MM.1S (cell line): ENCODE measurements at regions not wholly inside any gene's neighbourhood (a gene's known extent, or its start where the extent isn't known, plus 50 kb on each side); places are given as distances from the start of the nearest gene placed in this dataset.
"Not testable (repeated sequence)": the region's sequence is repeated elsewhere in the genome, so short reads cannot be mapped to it uniquely, and the experiment has no call there.

Experiments used
- DNase-seq: peaks from one replicate; pipeline ENCODE4 v3.0.0-alpha.2; 2015
- H2AFZ ChIP-seq: fragments of 300-600 bp; sonication (generic); 2 replicates; pipeline ENCODE4 v1.6.0; 2016; ENCODE audit warnings: antibody characterized with exemption, low read length
- H3F3A ChIP-seq: fragments of 300-600 bp; sonication (generic); 2 replicates; pipeline ENCODE4 v1.6.1; 2016; ENCODE audit warnings: mild to moderate bottlenecking, antibody characterized with exemption, low read length, moderate library complexity, mixed read lengths; ENCODE audit not compliant: insufficient read depth
- H3K27ac ChIP-seq: fragments of 300-600 bp; sonication (generic); 2 replicates; pipeline ENCODE4 v1.5.1; 2016; ENCODE audit warnings: mild to moderate bottlenecking, low read length
- H3K27me3 ChIP-seq: fragments of 300-600 bp; sonication (generic); replicated peaks from 2 replicates; pipeline ENCODE4 v1.6.0; 2016; ENCODE audit warnings: low read length; ENCODE audit not compliant: insufficient read depth
- H3K36me3 ChIP-seq: fragments of 300-600 bp; sonication (generic); replicated peaks from 2 replicates; pipeline ENCODE4 v1.6.1; 2016; ENCODE audit warnings: mild to moderate bottlenecking, low read length, mixed read lengths; ENCODE audit not compliant: insufficient read depth
- H3K4me1 ChIP-seq: fragments of 300-600 bp; sonication (generic); 2 replicates; pipeline ENCODE4 v1.6.1; 2016; ENCODE audit warnings: low read length, mixed read lengths
- H3K4me2 ChIP-seq: fragments of 300-600 bp; sonication (generic); 2 replicates; pipeline ENCODE4 v1.6.0; 2016; ENCODE audit warnings: low read depth, low read length
- H3K4me3 ChIP-seq: fragments of 300-600 bp; sonication (generic); 2 replicates; pipeline ENCODE4 v1.5.1; 2016; ENCODE audit warnings: low read length, mixed read lengths
- H3K79me2 ChIP-seq: fragments of 300-600 bp; sonication (generic); 2 replicates; pipeline ENCODE4 v1.6.1; 2016; ENCODE audit warnings: mixed run types, low read length, mixed read lengths
- H3K9ac ChIP-seq: fragments of 300-600 bp; sonication (generic); 2 replicates; pipeline ENCODE4 v1.6.1; 2016; ENCODE audit warnings: low read length, mixed read lengths
- H3K9me2 ChIP-seq: fragments of 300-600 bp; sonication (generic); replicated peaks from 2 replicates; pipeline ENCODE4 v1.6.1; 2016; ENCODE audit warnings: mild to moderate bottlenecking, low read length, mixed read lengths; ENCODE audit not compliant: insufficient read depth
- H3K9me3 ChIP-seq: fragments of 300-600 bp; sonication (generic); replicated peaks from 2 replicates; pipeline ENCODE4 v1.6.1; 2016; ENCODE audit warnings: mild to moderate bottlenecking, low read length, mixed read lengths; ENCODE audit not compliant: insufficient read depth
- H4K20me1 ChIP-seq: fragments of 300-600 bp; sonication (generic); 2 replicates; pipeline ENCODE4 v1.6.1; 2016; ENCODE audit warnings: mild to moderate bottlenecking, low read length, moderate library complexity, mixed read lengths; ENCODE audit not compliant: insufficient read depth
- EZH2 ChIP-seq: fragments of 300-600 bp; sonication (generic); optimal IDR thresholded peaks from 2 replicates; pipeline ENCODE3; 2017; ENCODE audit warnings: low read depth, mild to moderate bottlenecking, antibody characterized with exemption, low read length, mixed read lengths
- EZH2phosphoT487 ChIP-seq: fragments of 300-600 bp; sonication (generic); IDR thresholded peaks from 2 replicates; pipeline ENCODE4 v1.6.1; 2018; ENCODE audit warnings: antibody characterized with exemption, low read length
- TF ChIP-seq, protein P1 (sequence below): fragments of 300-600 bp; sonication (generic); IDR thresholded peaks from 2 replicates; pipeline ENCODE4 v1.5.1; 2016; ENCODE audit warnings: antibody characterized with exemption, low read length, mixed read lengths

DNA sequence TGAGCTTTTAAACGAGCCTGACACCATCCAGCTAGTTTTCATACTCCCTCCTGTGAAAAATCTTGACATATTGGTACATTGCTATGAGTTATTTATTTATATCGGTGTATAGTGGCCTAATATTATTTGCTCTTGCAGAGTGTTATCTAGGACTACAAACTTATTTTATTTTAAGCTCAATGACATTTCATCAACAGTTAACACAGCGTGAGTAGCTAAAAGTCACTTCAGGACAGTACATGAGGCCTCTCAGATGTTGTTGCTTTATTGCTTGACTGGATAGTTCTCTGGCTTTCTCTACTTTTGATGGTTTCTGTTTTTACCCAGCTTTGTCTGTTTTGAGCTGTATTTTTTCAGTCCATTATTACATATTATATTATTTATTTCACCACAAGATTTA lies 172.9 kb upstream of the KLF7 start:
- DNase-seq: no peak
- peaks cover 6% of the 10 kb centered on the region for H3K4me1 ChIP-seq
- TF ChIP-seq EZH2phosphoT487 (no peak), EZH2 (no peak)
- TF ChIP-seq, protein P1, sequence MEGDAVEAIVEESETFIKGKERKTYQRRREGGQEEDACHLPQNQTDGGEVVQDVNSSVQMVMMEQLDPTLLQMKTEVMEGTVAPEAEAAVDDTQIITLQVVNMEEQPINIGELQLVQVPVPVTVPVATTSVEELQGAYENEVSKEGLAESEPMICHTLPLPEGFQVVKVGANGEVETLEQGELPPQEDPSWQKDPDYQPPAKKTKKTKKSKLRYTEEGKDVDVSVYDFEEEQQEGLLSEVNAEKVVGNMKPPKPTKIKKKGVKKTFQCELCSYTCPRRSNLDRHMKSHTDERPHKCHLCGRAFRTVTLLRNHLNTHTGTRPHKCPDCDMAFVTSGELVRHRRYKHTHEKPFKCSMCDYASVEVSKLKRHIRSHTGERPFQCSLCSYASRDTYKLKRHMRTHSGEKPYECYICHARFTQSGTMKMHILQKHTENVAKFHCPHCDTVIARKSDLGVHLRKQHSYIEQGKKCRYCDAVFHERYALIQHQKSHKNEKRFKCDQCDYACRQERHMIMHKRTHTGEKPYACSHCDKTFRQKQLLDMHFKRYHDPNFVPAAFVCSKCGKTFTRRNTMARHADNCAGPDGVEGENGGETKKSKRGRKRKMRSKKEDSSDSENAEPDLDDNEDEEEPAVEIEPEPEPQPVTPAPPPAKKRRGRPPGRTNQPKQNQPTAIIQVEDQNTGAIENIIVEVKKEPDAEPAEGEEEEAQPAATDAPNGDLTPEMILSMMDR: no peak
- H3K4me2 ChIP-seq: no peak overlapping the region
- H2AFZ ChIP-seq: no peak overlapping the region
- no peaks in the 10 kb centered on the region for H3K36me3 ChIP-seq
- no peaks in the 10 kb centered on the region for H4K20me1 ChIP-seq
- peaks cover 5% of the 10 kb centered on the region for H3F3A ChIP-seq
- no peak overlapping the region for H3K9ac ChIP-seq
- H3K4me3 ChIP-seq: no peak overlapping the region
- no peak overlapping the region for H3K27ac ChIP-seq
- H3K79me2 ChIP-seq: no peaks in the 10 kb centered on the region
- H3K9me2 ChIP-seq: no peaks in the 10 kb centered on the region
- H3K27me3 ChIP-seq: no peaks in the 10 kb centered on the region
- no peaks in the 10 kb centered on the region for H3K9me3 ChIP-seq

DNA sequence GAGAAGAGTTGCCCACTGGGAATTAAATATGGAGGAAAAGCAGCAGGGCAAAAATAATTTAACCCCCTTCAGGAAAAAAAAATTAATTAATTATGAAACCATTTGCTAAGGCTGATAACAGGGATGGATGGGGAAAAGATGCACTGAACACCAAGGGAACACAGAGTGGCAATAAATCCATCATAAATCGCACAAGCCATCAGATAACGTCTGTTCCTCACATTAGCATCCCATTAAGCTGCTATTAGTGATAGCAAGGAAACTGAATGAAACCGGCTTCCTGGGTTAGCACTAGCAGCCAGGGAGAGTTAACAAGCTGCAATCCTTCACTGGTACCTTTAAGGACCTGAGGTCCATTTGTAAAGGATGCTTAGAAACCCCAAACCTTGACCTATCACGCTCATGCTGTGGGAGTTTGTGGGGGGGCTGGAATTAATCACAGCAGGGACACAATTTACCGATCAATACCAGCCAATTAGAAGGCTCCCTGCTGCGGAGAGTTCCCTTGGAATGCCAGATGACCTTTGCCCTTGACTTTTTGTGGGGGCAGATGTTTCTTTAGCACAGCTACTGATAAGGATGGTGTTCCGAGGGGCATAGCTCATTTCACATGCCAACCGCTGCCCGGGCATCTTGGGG lies 175.5 kb upstream of the KLF7 start:
- no peaks in the 10 kb centered on the region for H3K27me3 ChIP-seq
- H4K20me1 ChIP-seq: no peaks in the 10 kb centered on the region
- no peaks in the 10 kb centered on the region for H3K79me2 ChIP-seq
- no peak overlapping the region for H3K4me2 ChIP-seq
- no peak overlapping the region for H3K4me3 ChIP-seq
- no peaks in the 10 kb centered on the region for H3K9me2 ChIP-seq
- H3F3A ChIP-seq: peaks cover 5% of the 10 kb centered on the region
- DNase-seq: no peak
- no peak overlapping the region for H2AFZ ChIP-seq
- TF ChIP-seq, protein P1: no peak
- TF ChIP-seq EZH2phosphoT487 (no peak), EZH2 (no peak)
- peaks cover 6% of the 10 kb centered on the region for H3K4me1 ChIP-seq
- no peaks in the 10 kb centered on the region for H3K9me3 ChIP-seq
- no peak overlapping the region for H3K9ac ChIP-seq
- no peak overlapping the region for H3K27ac ChIP-seq
- H3K36me3 ChIP-seq: no peaks in the 10 kb centered on the region

DNA sequence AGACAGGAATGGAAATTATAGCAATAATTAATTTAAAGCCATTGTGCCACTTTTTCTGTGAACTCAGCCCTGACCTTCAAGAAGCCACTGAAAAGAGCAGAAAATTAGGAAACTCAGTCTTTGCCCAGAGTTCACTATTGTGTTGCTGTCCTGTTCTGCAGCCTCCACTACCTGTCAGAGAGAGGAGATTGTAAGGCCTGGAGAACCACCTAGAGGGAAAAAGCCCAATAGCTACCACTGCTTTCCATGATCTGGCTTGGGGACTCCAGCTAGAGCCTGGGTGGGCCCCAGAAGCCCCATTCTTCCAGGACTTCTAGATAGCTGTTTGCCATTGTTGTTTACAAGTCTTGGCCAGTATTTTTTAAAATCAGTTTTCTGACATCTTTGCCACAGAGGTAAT lies 176.1 kb upstream of the KLF7 start:
- no peaks in the 10 kb centered on the region for H3K9me3 ChIP-seq
- no peaks in the 10 kb centered on the region for H3K79me2 ChIP-seq
- no peak overlapping the region for H3K4me3 ChIP-seq
- TF ChIP-seq EZH2 (no peak), EZH2phosphoT487 (no peak)
- TF ChIP-seq, protein P1: no peak
- peaks cover 5% of the 10 kb centered on the region for H3F3A ChIP-seq
- peaks cover 6% of the 10 kb centered on the region for H3K4me1 ChIP-seq
- no peak for DNase-seq
- H3K9ac ChIP-seq: no peak overlapping the region
- no peak overlapping the region for H3K4me2 ChIP-seq
- H3K9me2 ChIP-seq: no peaks in the 10 kb centered on the region
- no peaks in the 10 kb centered on the region for H3K27me3 ChIP-seq
- no peak overlapping the region for H2AFZ ChIP-seq
- no peaks in the 10 kb centered on the region for H3K36me3 ChIP-seq
- H3K27ac ChIP-seq: no peak overlapping the region
- H4K20me1 ChIP-seq: no peaks in the 10 kb centered on the region

DNA sequence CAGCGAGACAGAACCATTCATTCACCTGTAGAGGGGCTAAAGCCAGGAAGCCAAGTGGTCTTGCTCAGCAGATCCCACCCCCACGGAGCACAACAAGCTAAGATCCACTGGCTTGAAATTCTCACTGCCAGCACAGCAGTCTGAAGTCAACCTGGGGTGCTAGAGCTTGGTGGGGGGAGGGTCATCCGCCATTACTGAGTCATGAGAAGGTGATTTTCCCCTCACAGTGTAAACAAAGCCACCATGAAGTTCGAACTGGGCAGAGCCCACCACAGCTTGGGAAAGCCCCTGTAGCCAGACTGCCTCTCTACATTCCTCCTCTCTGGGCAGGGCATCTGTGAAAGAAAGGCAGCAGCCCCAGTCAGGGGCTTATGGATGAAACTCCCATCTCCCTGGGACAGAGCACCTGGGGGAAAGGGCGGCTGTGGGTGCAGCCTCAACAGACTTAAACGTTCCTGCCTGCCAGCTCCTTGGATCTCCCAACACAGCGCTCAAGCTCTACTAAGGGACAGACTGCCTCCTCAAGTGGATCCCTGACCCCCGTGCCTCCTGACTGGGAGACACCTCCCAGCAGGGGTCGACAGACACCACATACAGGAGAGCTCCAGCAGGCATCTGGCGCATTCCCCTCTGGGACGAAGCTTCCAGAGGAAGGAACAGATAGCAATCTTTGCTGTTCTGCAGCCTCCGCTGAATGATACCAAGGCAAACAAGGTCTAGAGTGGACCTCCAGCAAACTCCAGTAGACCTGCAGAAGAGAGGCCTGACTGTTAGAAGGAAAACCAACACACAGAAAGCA lies 179.0 kb upstream of the KLF7 start:
- not testable (repeated sequence) for H3K4me2 ChIP-seq, H3K9ac ChIP-seq, H4K20me1 ChIP-seq, DNase-seq, H3K4me3 ChIP-seq, H3K36me3 ChIP-seq, H3K27ac ChIP-seq, H3F3A ChIP-seq, H3K9me2 ChIP-seq, H3K79me2 ChIP-seq, H3K9me3 ChIP-seq, H3K27me3 ChIP-seq, H2AFZ ChIP-seq, H3K4me1 ChIP-seq
